GM13976 (cell line): ENCODE measurements at regions not wholly inside any gene's neighbourhood (a gene's known extent, or its start where the extent isn't known, plus 50 kb on each side); places are given as distances from the start of the nearest gene placed in this dataset.

Experiments
- DNase-seq: peaks from one replicate; pipeline ENCODE4 v3.0.0; 2012; ENCODE audit warnings: low spot score
- CTCF ChIP-seq: IDR thresholded peaks from 2 replicates; pipeline ENCODE4 v1.5.1; 2012; ENCODE audit warnings: borderline replicate concordance, mild to moderate bottlenecking; ENCODE audit not compliant: insufficient read depth; ENCODE audit errors: extremely low read depth, missing control alignments, control extremely low read depth
- in situ Hi-C: fragments of 300-500 bp; cut with MboI; formaldehyde crosslinking; loops from one replicate; pipeline ENCODE4 v1.12.0; 2022; ENCODE audit warnings: low sequenced_read_pairs, mixed read lengths, inconsistent platforms; ENCODE audit not compliant: unreplicated experiment

DNA sequence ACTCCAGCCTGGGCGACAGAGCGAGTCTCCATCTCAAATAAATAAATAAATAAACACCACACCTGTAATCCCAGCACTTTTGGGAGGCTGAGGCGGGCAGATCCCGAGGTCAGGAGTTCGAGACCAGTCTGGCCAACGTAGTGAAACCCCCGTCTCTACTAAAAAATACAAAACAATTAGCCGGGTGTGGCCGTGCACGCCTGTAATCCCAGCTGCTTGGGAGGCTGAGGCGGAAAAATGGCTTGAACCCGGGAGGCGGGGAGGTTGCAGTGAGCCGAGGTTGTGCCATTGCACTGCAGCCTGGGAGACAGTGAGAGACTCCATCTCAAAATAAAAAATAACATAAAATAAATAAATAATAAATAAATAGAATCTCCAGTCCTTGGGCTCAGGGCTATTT is 185.8 kb downstream of the SHOX start:
- in situ Hi-C loops, result no loop called here
- no peak for DNase-seq
- no peak for TF ChIP-seq CTCF

DNA sequence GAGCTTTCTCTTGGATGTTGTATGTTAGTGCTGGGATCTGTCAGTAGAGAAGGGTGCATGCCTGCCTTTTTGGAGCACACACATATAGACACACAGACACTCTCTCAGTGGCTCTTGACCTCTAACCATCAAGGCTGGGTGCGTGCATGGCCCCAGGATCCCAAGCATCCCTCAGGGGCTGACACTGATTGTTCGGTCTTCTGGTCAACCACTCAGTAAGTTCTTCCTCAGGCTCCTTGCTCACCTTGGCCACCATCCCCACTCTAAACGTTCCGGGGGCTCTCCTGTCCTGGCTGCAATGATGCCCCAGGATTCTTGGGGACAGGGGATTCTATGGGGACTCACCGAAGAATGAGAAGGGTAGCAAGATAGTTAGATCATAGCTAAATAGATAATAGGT is 179.6 kb downstream of the SHOX start:
- no peak for DNase-seq
- TF ChIP-seq CTCF, result no peak

GRCh38 chrX:809081-809480 is 178.5 kb downstream of the SHOX start:
- TF ChIP-seq CTCF, result no peak
- DNase-seq, result no peak
- in situ Hi-C loops, result no loop called here

More for the DNA sequence above, 179.6 kb downstream of the SHOX start:
- in situ Hi-C loops, result no loop called here

DNA sequence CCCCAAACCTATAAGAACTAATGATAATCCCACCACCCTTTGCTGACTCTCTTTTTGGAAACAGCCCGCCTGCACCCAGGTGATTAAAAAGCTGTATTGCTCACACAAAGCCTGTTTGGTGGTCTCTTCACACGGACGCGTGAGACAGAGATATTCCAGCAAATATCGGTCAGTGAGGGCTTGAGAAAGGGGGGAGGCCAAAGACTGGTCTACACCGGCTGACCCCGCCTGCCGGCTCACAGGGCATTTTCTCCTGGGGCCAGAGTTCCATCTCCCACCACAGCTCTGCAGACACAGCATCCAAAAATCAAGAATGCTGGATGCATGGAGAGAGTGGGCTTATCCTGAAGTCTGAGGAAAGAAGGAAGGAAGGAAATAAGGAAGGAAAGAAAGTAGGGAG is 176.0 kb downstream of the SHOX start:
- in situ Hi-C loops, result no loop called here
- TF ChIP-seq CTCF, result no peak
- no peak for DNase-seq

- in situ Hi-C loops, result no loop called here
- no peak for DNase-seq
- no peak for TF ChIP-seq CTCF
Observed at GRCh38 chrX:805988-806387, 175.4 kb downstream of the SHOX start.

DNA sequence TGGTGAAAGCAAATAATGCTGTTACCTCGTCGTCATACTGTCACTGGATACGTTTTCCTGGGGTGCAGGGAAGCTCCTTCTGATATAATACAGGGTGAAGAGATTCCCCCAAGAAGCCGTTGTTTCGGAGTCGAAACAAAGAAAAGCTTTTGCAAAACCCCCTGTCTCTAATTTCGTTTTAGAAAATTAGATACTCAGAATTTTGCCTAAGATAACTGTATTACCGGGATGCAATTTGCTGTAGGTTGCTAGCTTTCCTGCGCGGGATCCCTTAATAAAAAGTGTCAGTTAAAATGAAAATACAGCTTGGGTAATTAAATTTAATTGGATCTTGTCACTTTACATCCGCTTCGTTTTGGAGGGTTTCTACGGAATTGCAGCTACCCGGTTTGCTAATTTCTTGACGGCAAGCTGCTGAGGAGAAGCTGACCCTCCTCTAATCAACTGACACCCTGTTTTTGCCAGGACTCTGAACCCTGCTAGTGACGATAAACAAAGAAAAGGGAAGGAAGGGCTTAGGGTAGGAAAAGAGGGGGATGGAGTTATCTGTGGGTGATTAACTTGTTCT is 174.6 kb downstream of the SHOX start:
- DNase-seq, result no peak
- in situ Hi-C loops, result no loop called here
- no peak for TF ChIP-seq CTCF

DNA sequence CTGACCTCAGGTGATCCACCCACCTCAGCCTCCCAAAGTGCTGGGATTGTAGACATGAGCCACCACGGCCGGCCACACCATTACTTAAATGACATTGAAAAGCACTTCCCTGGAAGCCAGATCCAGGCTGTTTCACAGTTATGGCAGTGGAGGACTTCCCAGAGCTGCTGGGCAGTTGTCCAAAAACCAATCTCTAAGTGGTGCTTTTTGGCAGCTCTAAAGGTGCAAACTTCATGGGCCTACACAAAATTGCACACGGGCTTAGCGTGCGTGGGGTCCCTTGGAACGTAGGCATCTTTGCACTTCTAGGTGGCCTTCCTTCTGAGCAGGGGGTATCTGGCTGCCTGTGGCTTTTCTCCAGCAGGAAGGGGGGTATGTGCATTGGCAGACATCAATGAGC is 172.3 kb downstream of the SHOX start:
- TF ChIP-seq CTCF, result no peak
- DNase-seq, result no peak
- in situ Hi-C loops, result no loop called here
